A673 (cell line): ENCODE measurements at regions not wholly inside any gene's neighbourhood (a gene's known extent, or its start where the extent isn't known, plus 50 kb on each side); places are given as distances from the start of the nearest gene placed in this dataset.

Source experiments
- BruUV-seq: library from RNA; stranded (reverse); fragments of 400-500 nt; replicated peaks from 2 replicates; lab custom pipeline; 2021; lab: Mats Ljungman, UMichigan
- CTCF ChIA-PET: fragments of 300-600 bp; sonication (Branson Sonifier 250); formaldehyde crosslinking; loops from one replicate; lab custom pipeline; 2022; ENCODE audit warnings: antibody characterized with exemption; lab: Charles Lee
- POLR2A ChIA-PET: fragments of 300-600 bp; sonication (Branson Sonifier 250); formaldehyde crosslinking; loops from one replicate; lab custom pipeline; 2022; ENCODE audit warnings: antibody characterized with exemption; ENCODE audit not compliant: low non-redundant PET; lab: Charles Lee
- DNase-seq: peaks from one replicate; pipeline ENCODE4 v3.0.0-alpha.2; 2015; ENCODE audit warnings: low spot score
- H3K27ac ChIP-seq: fragments of 200-600 bp; sonication (generic); 2 replicates; pipeline ENCODE4 v1.5.1; 2016; ENCODE audit warnings: mixed run types, low read depth, mild to moderate bottlenecking, mixed read lengths, antibody characterized with exemption, low read length; ENCODE audit not compliant: poor library complexity, severe bottlenecking
- H3K27me3 ChIP-seq: fragments of 200-600 bp; sonication (generic); replicated peaks from 2 replicates; pipeline ENCODE4 v1.6.1; 2017; ENCODE audit warnings: mixed run types, low read depth, mild to moderate bottlenecking, mixed read lengths, antibody characterized with exemption, low read length; ENCODE audit not compliant: insufficient read depth, poor library complexity
- H3K36me3 ChIP-seq: fragments of 200-600 bp; sonication (generic); 2 replicates; pipeline ENCODE4 v1.6.1; 2016; ENCODE audit warnings: mixed run types, mild to moderate bottlenecking, mixed read lengths, antibody characterized with exemption, low read length; ENCODE audit not compliant: insufficient read depth, poor library complexity, severe bottlenecking
- H3K4me1 ChIP-seq: fragments of 200-600 bp; sonication (generic); 2 replicates; pipeline ENCODE4 v1.6.1; 2017; ENCODE audit warnings: mixed run types, mild to moderate bottlenecking, mixed read lengths, antibody characterized with exemption, low read length; ENCODE audit not compliant: insufficient read depth, poor library complexity, severe bottlenecking
- H3K4me3 ChIP-seq: fragments of 200-600 bp; sonication (generic); 2 replicates; pipeline ENCODE4 v1.5.1; 2016; ENCODE audit warnings: low read depth, mixed run types, mild to moderate bottlenecking, mixed read lengths, low read length; ENCODE audit not compliant: poor library complexity, severe bottlenecking
- H3K9me3 ChIP-seq: fragments of 200-600 bp; sonication (generic); 2 replicates; pipeline ENCODE4 v1.6.1; 2016; ENCODE audit warnings: mixed run types, low read depth, mild to moderate bottlenecking, mixed read lengths, antibody characterized with exemption, low read length; ENCODE audit not compliant: poor library complexity, severe bottlenecking
- EZH2 ChIP-seq: fragments of 200-600 bp; sonication (generic); IDR thresholded peaks from 2 replicates; pipeline ENCODE4 v1.6.1; 2017; ENCODE audit warnings: borderline replicate concordance, low read depth, mild to moderate bottlenecking, mixed read lengths, antibody characterized with exemption, low read length; ENCODE audit not compliant: poor library complexity, severe bottlenecking
- intact Hi-C: fragments of 100-400 bp; cut with micrococcal nuclease; formaldehyde crosslinking; loops from one replicate; pipeline ENCODE4 v1.10.0; 2022; ENCODE audit not compliant: unreplicated experiment
- TF ChIP-seq, protein P1 (sequence below): fragments of 300-800, 200-600 bp; sonication (generic); conservative IDR thresholded peaks from 2 replicates; pipeline ENCODE4 v1.5.1; 2017; ENCODE audit warnings: low read depth, mild to moderate bottlenecking, antibody characterized with exemption, low read length, moderate library complexity, mixed read lengths

DNA sequence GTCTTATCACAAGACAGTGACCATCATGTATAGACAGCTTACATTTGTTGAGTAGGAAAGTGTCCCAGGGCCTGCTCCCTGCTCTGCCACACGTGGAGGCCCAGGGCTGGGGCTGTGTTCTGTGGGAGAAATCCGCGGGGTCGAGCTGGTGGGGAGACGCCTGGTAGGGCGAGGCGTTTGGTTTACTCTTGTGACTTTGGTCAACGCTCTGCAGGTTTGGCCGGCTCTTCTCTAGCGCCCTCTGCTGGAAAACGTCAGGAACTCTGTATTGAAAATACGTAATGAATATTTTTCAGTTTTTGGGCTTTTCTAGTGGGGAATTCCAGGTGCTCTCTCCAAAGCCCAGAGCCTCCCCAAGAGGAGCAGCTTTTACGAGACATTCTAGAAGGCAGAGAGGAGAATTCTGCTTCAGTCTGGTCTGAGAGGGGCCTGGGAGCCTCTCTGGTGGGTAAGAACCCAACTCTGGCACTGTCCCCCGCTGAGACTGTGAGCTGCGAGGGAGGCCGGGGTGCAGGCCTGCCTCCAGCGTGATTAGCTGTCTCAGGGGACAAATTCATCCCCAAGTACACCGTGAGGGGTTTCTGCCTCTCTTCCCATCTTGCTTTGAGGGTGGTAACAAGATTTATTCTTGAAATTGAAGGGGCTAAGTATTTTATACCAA, 112.6 kb upstream of the RALGAPA2 start:
- no peak overlapping the region for H3K4me3 ChIP-seq
- intact Hi-C loops, result loop anchor here (1.0 to 10.0 kb wide), 2 partner anchors 160 to 230 kb away; no protein-coding TSS in a partner anchor
- CTCF ChIA-PET, result interaction anchor here (0.7 to 1.5 kb wide), 8 partner anchors 13 to 791 kb away, joined by 3 to 12 read pairs (median 3); no protein-coding TSS in a partner anchor
- peak overlapping the region; percentile 40 for H3K27ac ChIP-seq
- H3K36me3 ChIP-seq, result no peaks in the 10 kb centered on the region
- H3K27me3 ChIP-seq, result no peaks in the 10 kb centered on the region
- peaks cover 17% of the 10 kb centered on the region for H3K4me1 ChIP-seq
- no peaks in the 10 kb centered on the region for H3K9me3 ChIP-seq
- no TSS peak for BruUV-seq
- POLR2A ChIA-PET, result no interaction called here
- TF ChIP-seq EZH2, result no peak
- TF ChIP-seq, protein P1, sequence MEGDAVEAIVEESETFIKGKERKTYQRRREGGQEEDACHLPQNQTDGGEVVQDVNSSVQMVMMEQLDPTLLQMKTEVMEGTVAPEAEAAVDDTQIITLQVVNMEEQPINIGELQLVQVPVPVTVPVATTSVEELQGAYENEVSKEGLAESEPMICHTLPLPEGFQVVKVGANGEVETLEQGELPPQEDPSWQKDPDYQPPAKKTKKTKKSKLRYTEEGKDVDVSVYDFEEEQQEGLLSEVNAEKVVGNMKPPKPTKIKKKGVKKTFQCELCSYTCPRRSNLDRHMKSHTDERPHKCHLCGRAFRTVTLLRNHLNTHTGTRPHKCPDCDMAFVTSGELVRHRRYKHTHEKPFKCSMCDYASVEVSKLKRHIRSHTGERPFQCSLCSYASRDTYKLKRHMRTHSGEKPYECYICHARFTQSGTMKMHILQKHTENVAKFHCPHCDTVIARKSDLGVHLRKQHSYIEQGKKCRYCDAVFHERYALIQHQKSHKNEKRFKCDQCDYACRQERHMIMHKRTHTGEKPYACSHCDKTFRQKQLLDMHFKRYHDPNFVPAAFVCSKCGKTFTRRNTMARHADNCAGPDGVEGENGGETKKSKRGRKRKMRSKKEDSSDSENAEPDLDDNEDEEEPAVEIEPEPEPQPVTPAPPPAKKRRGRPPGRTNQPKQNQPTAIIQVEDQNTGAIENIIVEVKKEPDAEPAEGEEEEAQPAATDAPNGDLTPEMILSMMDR, result peak; percentile 82
- peak; percentile 83 for DNase-seq

DNA sequence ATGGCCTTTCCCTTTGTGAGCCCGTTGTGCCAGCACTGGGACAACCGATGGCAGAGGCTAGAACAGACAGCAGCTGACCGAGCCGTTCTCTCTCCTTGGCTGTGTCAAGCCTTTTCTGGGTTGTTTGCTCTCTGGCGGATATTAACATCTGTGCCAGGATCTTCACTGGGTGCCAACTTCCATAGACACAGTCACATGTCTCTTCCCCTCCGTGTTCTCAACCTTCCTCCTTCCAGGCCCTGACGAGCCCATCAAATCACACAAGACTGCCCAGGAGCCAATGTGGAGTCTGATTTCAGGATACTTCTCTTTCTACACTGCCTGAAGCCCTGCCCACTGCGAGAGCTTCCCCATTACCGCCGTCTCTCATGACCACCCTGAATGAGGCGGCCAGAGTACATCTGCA, 111.0 kb upstream of the RALGAPA2 start:
- intact Hi-C loops, result loop anchor here (10.0 kb wide), 1 partner anchor 229 kb away; no protein-coding TSS in a partner anchor

DNA sequence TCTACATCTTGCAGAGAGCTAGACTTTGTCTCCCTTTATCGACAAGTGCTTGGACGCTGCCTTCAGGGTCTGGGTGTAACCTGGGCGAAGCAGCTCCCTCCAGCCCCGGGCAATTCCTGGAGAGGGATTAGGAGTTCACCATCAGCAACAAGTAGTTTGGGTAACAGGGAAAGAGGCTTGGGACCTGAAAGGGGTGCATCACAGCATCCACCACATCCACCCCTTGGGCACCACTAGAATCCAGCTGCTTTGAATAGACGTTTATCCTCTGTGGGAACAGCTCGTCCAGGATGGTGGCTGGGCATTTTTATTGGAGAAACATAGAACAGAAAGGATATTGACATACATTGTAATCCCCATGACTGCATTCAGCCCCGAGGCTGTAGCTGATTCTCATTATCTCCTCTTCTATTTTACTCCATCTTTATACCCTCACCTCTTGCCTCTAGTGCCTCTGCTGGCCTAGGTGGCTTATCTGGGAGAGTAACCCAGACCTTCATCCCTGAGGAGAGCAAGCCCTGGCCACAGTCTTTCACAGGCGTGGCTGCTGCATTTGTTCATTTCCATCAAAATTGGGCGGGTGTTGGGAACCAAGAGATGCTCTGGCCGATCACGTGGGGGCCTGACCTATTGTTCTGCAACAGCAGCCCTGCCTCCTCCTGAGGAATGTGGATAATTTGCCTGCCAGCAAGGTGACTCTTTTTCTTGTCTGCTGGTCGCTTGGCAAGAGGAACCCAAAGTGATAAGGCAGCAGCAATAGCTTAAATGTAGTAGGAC, 109.2 kb upstream of the RALGAPA2 start:
- intact Hi-C loops, result loop anchor here (10.0 kb wide), 1 partner anchor 227 kb away; no protein-coding TSS in a partner anchor
- no peaks in the 10 kb centered on the region for H3K27me3 ChIP-seq
- TF ChIP-seq, protein P1, result no peak
- TF ChIP-seq EZH2, result no peak
- BruUV-seq, result no TSS peak
- H3K36me3 ChIP-seq, result no peaks in the 10 kb centered on the region
- no peaks in the 10 kb centered on the region for H3K9me3 ChIP-seq
- H3K4me3 ChIP-seq, result no peak overlapping the region
- no peak overlapping the region for H3K27ac ChIP-seq
- H3K4me1 ChIP-seq, result peaks cover 25% of the 10 kb centered on the region
- POLR2A ChIA-PET, result no interaction called here
- DNase-seq, result no peak
- CTCF ChIA-PET, result no interaction called here

More for the DNA sequence above, 111.0 kb upstream of the RALGAPA2 start:
- no peak for DNase-seq
- POLR2A ChIA-PET, result no interaction called here
- Histone ChIP-seq H3K4me1 (peaks cover 17% of the 10 kb centered on the region), H3K27me3 (no peaks in the 10 kb centered on the region), H3K4me3 (no peak overlapping the region), H3K27ac (no peak overlapping the region), H3K36me3 (no peaks in the 10 kb centered on the region), H3K9me3 (no peaks in the 10 kb centered on the region)
- TF ChIP-seq, protein P1, result no peak
- CTCF ChIA-PET, result interaction anchor here (0.7 kb wide), 1 partner anchor 160 kb away, joined by 3 read pairs; no protein-coding TSS in a partner anchor
- no TSS peak for BruUV-seq
